ENCODE measurements at regions not wholly inside any gene's neighbourhood (a gene's known extent, or its start where the extent isn't known, plus 50 kb on each side); places are given as distances from the start of the nearest gene placed in this dataset.

DNA sequence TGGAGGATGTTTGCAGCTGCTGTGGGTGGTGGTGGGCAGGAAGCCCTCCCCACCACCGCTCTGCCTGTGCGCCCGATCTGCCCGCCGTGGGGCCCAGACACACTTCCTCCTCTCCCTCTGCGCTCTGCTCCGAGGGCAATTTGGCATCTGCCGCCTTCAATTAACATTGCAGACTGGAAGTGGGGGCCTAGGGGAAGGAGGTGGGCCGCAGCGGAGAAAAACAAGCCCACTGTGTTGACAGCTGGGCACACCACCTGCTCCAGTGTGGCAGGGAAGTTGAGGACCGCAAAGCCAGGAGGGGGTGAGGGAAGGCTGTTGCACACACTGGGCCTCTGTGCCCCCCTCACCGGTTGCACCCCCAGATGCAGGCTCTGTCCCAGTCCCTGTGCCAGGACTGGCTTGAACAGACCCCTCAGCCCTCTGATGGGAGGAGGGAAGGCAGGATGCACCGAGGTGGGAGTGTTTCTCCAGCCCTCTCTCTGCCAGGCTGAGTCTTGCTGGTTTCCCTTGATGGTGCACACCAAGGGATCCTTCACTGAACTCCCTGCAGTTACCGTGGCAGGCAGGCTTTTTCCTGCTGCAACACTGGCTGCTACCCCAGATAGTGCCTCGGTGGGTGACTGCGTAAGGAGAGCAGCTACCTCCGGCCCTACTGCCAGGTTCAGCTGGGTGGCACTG is 72.8 kb upstream of the MED9 start:
- Histone ChIP-seq H3K36me3 (ENCODE audit: control insufficient read depth in 3 of 3, insufficient read depth in 2 of 3, low read depth in 1 of 3, low read length in 3 of 3) (no peaks in the 10 kb centered on the region), H3K4me3 (ENCODE audit: low read depth in 1 of 3, low read length in 3 of 3) (no peak overlapping the region), H3K27ac (ENCODE audit: low read depth in 1 of 3, low read length in 2 of 3) (peak overlapping the region in 1 of 3 donors; percentile 28), H3K27me3 (ENCODE audit: control insufficient read depth in 3 of 3, insufficient read depth in 3 of 3, low read length in 3 of 3) (peaks cover 0 to 5% (median 0%) of the 10 kb centered on the region in 3 donors), H3K4me1 (ENCODE audit: control insufficient read depth in 3 of 3, insufficient read depth in 2 of 3, low read depth in 1 of 3, low read length in 2 of 3) (peaks cover 0 to 4% (median 0%) of the 10 kb centered on the region in 3 donors), H3K9me3 (ENCODE audit: control insufficient read depth in 2 of 2, insufficient read depth in 1 of 2, low read depth in 1 of 2, low read length in 1 of 2) (no peaks in the 10 kb centered on the region)
- DNase-seq (peak in 1 of 2 donors; percentile 26), FAIRE-seq (no peak)
- WGBS, 3 donors, result 50 to 73% (median 52%) methylated on average over 17 of the region's 17 CpGs

DNA sequence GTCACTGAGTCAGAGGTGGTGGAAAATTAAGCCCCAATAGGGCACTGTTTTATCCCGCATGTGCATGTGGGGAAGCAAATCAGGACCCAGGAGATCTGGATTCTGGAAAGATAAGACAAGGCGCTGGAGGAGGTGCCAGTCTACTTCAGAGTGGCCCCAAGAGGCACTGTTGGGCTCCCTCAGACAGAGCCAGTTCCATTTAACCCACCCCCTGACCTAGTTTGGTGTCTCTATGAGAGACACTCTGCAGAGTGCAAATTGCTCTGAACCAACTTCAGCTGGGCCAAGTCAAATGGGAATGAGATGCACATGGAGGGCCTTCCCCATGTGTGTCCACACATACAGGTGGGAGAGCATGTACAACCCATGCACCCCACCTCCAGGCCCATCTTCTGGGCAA is 71.1 kb upstream of the MED9 start:
- H3K4me1 ChIP-seq (ENCODE audit: control insufficient read depth in 3 of 3, insufficient read depth in 2 of 3, low read depth in 1 of 3, low read length in 2 of 3), result peaks cover 0 to 4% (median 0%) of the 10 kb centered on the region in 3 donors
- DNase-seq, result no peak
- no peak for FAIRE-seq
- H3K9me3 ChIP-seq (ENCODE audit: control insufficient read depth in 2 of 2, insufficient read depth in 1 of 2, low read depth in 1 of 2, low read length in 1 of 2), result no peaks in the 10 kb centered on the region
- H3K36me3 ChIP-seq (ENCODE audit: control insufficient read depth in 3 of 3, insufficient read depth in 2 of 3, low read depth in 1 of 3, low read length in 3 of 3), result no peaks in the 10 kb centered on the region
- no peak overlapping the region for H3K4me3 ChIP-seq (ENCODE audit: low read depth in 1 of 3, low read length in 3 of 3)
- 81 to 89% (median 86%) methylated on average over 2 of the region's 2 CpGs for WGBS, 3 donors
- H3K27ac ChIP-seq (ENCODE audit: low read depth in 1 of 3, low read length in 2 of 3), result no peak overlapping the region
- peaks cover 0 to 8% (median 0%) of the 10 kb centered on the region in 3 donors for H3K27me3 ChIP-seq (ENCODE audit: control insufficient read depth in 3 of 3, insufficient read depth in 3 of 3, low read length in 3 of 3)

- Histone ChIP-seq H3K27ac (ENCODE audit: low read depth in 1 of 3, low read length in 2 of 3) (no peak overlapping the region), H3K4me3 (ENCODE audit: low read depth in 1 of 3, low read length in 3 of 3) (no peak overlapping the region), H3K4me1 (ENCODE audit: control insufficient read depth in 3 of 3, insufficient read depth in 2 of 3, low read depth in 1 of 3, low read length in 2 of 3) (peaks cover 0 to 4% (median 0%) of the 10 kb centered on the region in 3 donors), H3K36me3 (ENCODE audit: control insufficient read depth in 3 of 3, insufficient read depth in 2 of 3, low read depth in 1 of 3, low read length in 3 of 3) (no peaks in the 10 kb centered on the region), H3K9me3 (ENCODE audit: control insufficient read depth in 2 of 2, insufficient read depth in 1 of 2, low read depth in 1 of 2, low read length in 1 of 2) (no peaks in the 10 kb centered on the region), H3K27me3 (ENCODE audit: control insufficient read depth in 3 of 3, insufficient read depth in 3 of 3, low read length in 3 of 3) (peaks cover 0 to 8% (median 0%) of the 10 kb centered on the region in 3 donors)
- DNase-seq, result peak in 1 of 2 donors; percentile 25
- no peak for FAIRE-seq
- 73 to 76% (median 74%) methylated on average over 7 of the region's 7 CpGs for WGBS, 3 donors
Observed at GRCh38 chr17:17406225-17406624, 70.6 kb upstream of the MED9 start.

GRCh38 chr17:17408236-17408794 is 68.5 kb upstream of the MED9 start:
- peaks cover 0 to 8% (median 0%) of the 10 kb centered on the region in 3 donors for H3K27me3 ChIP-seq (ENCODE audit: control insufficient read depth in 3 of 3, insufficient read depth in 3 of 3, low read length in 3 of 3)
- WGBS, 3 donors, result 11 to 42% (median 17%) methylated on average over 2 of the region's 2 CpGs
- peaks cover 0 to 4% (median 0%) of the 10 kb centered on the region in 3 donors for H3K4me1 ChIP-seq (ENCODE audit: control insufficient read depth in 3 of 3, insufficient read depth in 2 of 3, low read depth in 1 of 3, low read length in 2 of 3)
- H3K4me3 ChIP-seq (ENCODE audit: low read depth in 1 of 3, low read length in 3 of 3), result no peak overlapping the region
- H3K9me3 ChIP-seq (ENCODE audit: control insufficient read depth in 2 of 2, insufficient read depth in 1 of 2, low read depth in 1 of 2, low read length in 1 of 2), result no peaks in the 10 kb centered on the region
- DNase-seq (peak in 1 of 2 donors; percentile 48), FAIRE-seq (no peak)
- no peaks in the 10 kb centered on the region for H3K36me3 ChIP-seq (ENCODE audit: control insufficient read depth in 3 of 3, insufficient read depth in 2 of 3, low read depth in 1 of 3, low read length in 3 of 3)
- H3K27ac ChIP-seq (ENCODE audit: low read depth in 1 of 3, low read length in 2 of 3), result no peak overlapping the region

- FAIRE-seq (no peak), DNase-seq (no peak)
- Histone ChIP-seq H3K4me1 (ENCODE audit: control insufficient read depth in 3 of 3, insufficient read depth in 2 of 3, low read depth in 1 of 3, low read length in 2 of 3) (no peaks in the 10 kb centered on the region), H3K27me3 (ENCODE audit: control insufficient read depth in 3 of 3, insufficient read depth in 3 of 3, low read length in 3 of 3) (peaks cover 0 to 5% (median 2%) of the 10 kb centered on the region in 3 donors), H3K9me3 (ENCODE audit: control insufficient read depth in 2 of 2, insufficient read depth in 1 of 2, low read depth in 1 of 2, low read length in 1 of 2) (no peaks in the 10 kb centered on the region), H3K4me3 (ENCODE audit: low read depth in 1 of 3, low read length in 3 of 3) (no peak overlapping the region), H3K36me3 (ENCODE audit: control insufficient read depth in 3 of 3, insufficient read depth in 2 of 3, low read depth in 1 of 3, low read length in 3 of 3) (no peaks in the 10 kb centered on the region), H3K27ac (ENCODE audit: low read depth in 1 of 3, low read length in 2 of 3) (no peak overlapping the region)
- WGBS, 3 donors, result 74 to 97% (median 86%) methylated on average over 6 of the region's 6 CpGs
Observed at GRCh38 chr17:17410357-17410756, 66.4 kb upstream of the MED9 start.

- DNase-seq (no peak), FAIRE-seq (no peak)
- Histone ChIP-seq H3K27me3 (ENCODE audit: control insufficient read depth in 3 of 3, insufficient read depth in 3 of 3, low read length in 3 of 3) (peaks cover 0 to 3% (median 2%) of the 10 kb centered on the region in 3 donors), H3K9me3 (ENCODE audit: control insufficient read depth in 2 of 2, insufficient read depth in 1 of 2, low read depth in 1 of 2, low read length in 1 of 2) (no peaks in the 10 kb centered on the region), H3K36me3 (ENCODE audit: control insufficient read depth in 3 of 3, insufficient read depth in 2 of 3, low read depth in 1 of 3, low read length in 3 of 3) (no peaks in the 10 kb centered on the region), H3K4me3 (ENCODE audit: low read depth in 1 of 3, low read length in 3 of 3) (no peak overlapping the region), H3K27ac (ENCODE audit: low read depth in 1 of 3, low read length in 2 of 3) (no peak overlapping the region), H3K4me1 (ENCODE audit: control insufficient read depth in 3 of 3, insufficient read depth in 2 of 3, low read depth in 1 of 3, low read length in 2 of 3) (no peaks in the 10 kb centered on the region)
Observed at GRCh38 chr17:17411692-17412091, 65.1 kb upstream of the MED9 start.

DNA sequence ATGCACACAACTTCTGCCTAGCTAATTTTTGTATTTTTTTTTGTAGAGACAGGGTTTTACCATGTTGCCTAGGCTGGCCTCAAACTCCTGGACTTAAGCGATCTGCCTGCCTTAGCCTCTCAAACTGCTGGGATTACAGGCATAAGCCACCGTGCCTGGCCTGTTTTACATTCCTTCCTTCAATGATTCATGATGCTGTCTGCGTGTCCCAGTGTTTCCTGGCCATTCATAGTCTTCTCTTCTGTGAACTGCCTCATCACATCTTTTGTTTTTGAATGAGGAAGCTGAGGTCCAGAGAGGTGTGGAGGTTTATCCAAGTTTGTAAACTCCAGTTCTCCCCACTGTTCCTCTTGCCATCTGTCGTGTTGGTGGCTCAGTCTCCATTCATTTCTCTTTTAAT is 64.5 kb upstream of the MED9 start:
- peaks cover 0 to 3% (median 2%) of the 10 kb centered on the region in 3 donors for H3K27me3 ChIP-seq (ENCODE audit: control insufficient read depth in 3 of 3, insufficient read depth in 3 of 3, low read length in 3 of 3)
- H3K27ac ChIP-seq (ENCODE audit: low read depth in 1 of 3, low read length in 2 of 3), result no peak overlapping the region
- H3K36me3 ChIP-seq (ENCODE audit: control insufficient read depth in 3 of 3, insufficient read depth in 2 of 3, low read depth in 1 of 3, low read length in 3 of 3), result no peaks in the 10 kb centered on the region
- H3K4me3 ChIP-seq (ENCODE audit: low read depth in 1 of 3, low read length in 3 of 3), result no peak overlapping the region
- H3K9me3 ChIP-seq (ENCODE audit: control insufficient read depth in 2 of 2, insufficient read depth in 1 of 2, low read depth in 1 of 2, low read length in 1 of 2), result no peaks in the 10 kb centered on the region
- WGBS, 3 donors, result 58 to 78% (median 67%) methylated on average over 4 of the region's 4 CpGs
- DNase-seq (no peak), FAIRE-seq (no peak)
- peaks cover 0 to under 1% (median 0%) of the 10 kb centered on the region in 3 donors for H3K4me1 ChIP-seq (ENCODE audit: control insufficient read depth in 3 of 3, insufficient read depth in 2 of 3, low read depth in 1 of 3, low read length in 2 of 3)

GRCh38 chr17:17413215-17413792 is 63.5 kb upstream of the MED9 start:
- no peak overlapping the region for H3K4me3 ChIP-seq (ENCODE audit: low read depth in 1 of 3, low read length in 3 of 3)
- H3K9me3 ChIP-seq (ENCODE audit: control insufficient read depth in 2 of 2, insufficient read depth in 1 of 2, low read depth in 1 of 2, low read length in 1 of 2), result no peaks in the 10 kb centered on the region
- no peak for DNase-seq
- 48 to 68% (median 65%) methylated on average over 6 of the region's 6 CpGs for WGBS, 3 donors
- FAIRE-seq, result no peak
- H3K27me3 ChIP-seq (ENCODE audit: control insufficient read depth in 3 of 3, insufficient read depth in 3 of 3, low read length in 3 of 3), result peaks cover 0 to 3% (median 2%) of the 10 kb centered on the region in 3 donors
- no peak overlapping the region for H3K27ac ChIP-seq (ENCODE audit: low read depth in 1 of 3, low read length in 2 of 3)
- no peaks in the 10 kb centered on the region for H3K36me3 ChIP-seq (ENCODE audit: control insufficient read depth in 3 of 3, insufficient read depth in 2 of 3, low read depth in 1 of 3, low read length in 3 of 3)
- H3K4me1 ChIP-seq (ENCODE audit: control insufficient read depth in 3 of 3, insufficient read depth in 2 of 3, low read depth in 1 of 3, low read length in 2 of 3), result peaks cover 0 to 9% (median 0%) of the 10 kb centered on the region in 3 donors

All from small intestine (tissue), 7 donors.